ELR (cell line): ENCODE measurements at regions not wholly inside any gene's neighbourhood (a gene's known extent, or its start where the extent isn't known, plus 50 kb on each side); places are given as distances from the start of the nearest gene placed in this dataset.

Source experiments
- DNase-seq: peaks from one replicate; pipeline ENCODE4 v3.0.0-alpha.2; 2015; ENCODE audit warnings: low read depth

DNA sequence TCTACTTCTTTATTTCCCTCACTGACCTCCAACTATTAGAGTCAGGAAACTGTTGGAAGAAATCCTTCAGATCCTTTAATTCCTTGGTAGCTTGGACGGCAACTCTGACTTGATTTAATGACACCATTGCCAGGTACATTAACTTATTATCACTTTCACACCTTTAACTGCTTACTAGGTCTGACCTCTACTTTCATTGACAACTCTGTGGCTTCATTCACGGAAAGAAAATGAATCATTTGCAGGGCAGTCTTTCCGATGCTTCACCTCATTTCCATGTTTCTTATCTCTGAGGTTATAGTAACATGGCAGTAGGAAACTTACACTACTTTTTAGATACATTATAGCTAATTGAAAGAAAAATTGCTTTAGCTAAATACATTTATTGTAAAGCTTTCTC, 82.6 kb upstream of the PDGFD start:
- DNase-seq: no peak

DNA sequence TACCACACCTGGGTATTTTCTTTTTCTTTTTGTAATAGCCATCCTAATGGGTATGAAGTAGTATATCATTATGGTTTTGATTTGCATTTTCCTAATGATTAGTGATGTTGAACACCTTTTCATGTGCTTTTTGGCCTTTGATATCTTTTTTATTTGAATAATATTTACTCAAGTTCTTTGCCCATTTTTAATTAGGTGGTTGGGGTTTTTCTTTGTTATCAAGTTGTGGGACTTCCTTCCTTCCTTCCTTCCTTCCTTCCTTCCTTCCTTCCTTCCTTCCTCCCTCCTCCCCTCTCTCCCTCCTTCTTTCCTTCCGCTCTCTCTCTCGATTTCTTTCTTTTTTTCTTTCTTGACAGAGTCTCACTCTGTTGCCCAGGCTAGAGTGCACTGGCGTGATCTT, 75.0 kb upstream of the PDGFD start:
- no peak for DNase-seq

DNA sequence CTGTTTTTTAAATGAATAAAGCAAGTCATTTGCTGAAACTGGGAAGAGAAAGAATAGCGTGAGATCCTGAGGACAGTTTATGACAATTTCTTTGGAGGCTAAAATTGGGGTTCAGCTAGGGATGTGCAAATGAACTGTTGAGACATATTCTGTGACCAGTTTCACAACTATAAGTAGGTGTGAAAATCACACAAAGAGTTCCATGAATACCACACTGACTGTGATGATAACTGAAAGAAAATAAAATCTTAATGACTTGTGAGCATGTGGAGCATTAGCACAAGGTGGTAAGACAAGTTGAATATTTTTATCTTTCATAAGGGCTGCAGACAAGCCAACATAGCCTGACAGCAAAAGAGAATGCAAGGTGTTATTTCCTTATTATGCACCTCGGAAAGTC, 61.1 kb upstream of the PDGFD start:
- DNase-seq: no peak

DNA sequence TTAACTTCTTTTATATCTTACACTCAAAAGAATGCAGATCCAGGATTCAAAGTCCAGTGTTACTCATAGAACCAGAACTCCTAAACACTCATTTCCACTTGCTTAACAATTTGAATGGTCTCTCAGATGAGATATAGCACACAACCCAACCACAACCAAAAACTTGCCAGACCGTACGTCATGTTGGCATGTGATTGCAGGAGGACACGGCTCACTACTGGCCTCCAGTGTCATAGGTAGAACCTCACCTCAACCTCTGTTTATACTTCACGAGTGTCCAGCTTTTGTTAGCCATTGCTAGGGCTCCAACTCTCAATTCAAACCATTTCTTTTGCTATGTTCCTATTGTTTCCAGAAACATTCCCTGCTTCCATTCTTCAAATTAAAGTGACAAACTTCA, 58.5 kb upstream of the PDGFD start:
- no peak for DNase-seq

DNA sequence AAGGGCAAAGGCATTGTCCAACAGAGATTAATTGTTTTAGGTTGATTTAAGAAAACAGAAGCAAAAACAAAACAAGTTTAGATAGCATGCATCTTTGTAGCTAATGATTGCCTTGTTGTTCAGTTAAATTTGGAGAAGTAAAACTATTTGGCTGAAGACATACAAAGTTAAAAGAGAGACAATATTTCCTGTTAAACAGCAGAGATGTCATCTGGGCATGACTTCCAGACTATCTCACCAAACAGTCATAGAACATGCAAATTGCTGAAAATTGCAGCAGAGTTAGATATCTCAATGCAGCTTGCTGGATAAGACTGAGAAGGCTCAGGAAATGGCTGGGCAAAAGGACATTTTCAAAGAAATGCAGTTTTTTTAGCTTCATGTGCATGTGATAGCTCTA, 57.5 kb upstream of the PDGFD start:
- DNase-seq: no peak

DNA sequence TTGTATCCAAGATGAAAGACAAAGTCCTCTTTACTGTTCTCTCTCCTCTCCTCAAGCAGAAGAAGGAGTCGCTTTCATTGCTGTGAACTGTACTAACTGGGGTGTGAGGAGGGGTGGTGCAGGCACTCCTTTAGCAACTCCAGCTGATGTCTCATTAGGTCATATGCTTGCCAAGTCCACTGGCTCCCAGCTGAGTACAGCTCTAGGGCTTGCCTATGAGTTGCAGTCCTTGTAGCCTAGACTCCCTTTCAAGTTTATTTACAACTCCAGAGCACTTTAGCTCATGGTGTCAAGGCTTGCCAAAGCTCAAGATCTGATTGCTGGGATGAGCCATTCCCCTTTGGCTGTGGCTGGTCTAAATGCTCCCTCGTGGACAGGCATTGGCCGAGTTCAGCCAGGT, 55.1 kb upstream of the PDGFD start:
- no peak for DNase-seq

DNA sequence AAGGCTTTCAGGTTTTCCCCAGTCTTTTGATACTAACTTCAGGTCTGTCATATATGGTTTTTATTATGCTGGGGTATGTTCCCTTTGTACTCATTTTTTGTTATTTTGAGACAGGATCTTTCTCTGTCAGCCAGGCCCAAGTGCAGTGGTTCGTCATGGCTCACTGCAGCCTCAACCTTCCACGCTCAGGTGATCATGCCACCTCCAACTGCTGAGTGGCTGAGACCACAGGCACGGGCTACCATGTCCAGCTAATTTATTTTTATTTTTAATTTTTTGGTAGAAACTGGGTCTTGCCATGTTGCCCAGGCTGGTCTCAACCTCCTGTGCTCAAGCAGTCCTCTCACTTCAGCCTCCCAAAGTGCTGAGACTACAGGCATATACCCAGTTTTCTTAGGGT, 50.6 kb upstream of the PDGFD start:
- DNase-seq: no peak
